SK-N-SH treated with all-trans-retinoic acid at 6 μM for 48 hours (cell line): ENCODE measurements at regions not wholly inside any gene's neighbourhood (a gene's known extent, or its start where the extent isn't known, plus 50 kb on each side); places are given as distances from the start of the nearest gene placed in this dataset.

Experiments used
- ATAC-seq: fragments of 200-7000 bp; cut with Tn5 transposase; 3 replicates; pipeline ENCODE4 v1.9.1; 2020; ENCODE audit warnings: mild to moderate bottlenecking, moderate library complexity
- BACH2 ChIP-seq: fragments of 250-450 bp; sonication (Bioruptor Pico); IDR thresholded peaks from 2 replicates; pipeline ENCODE4 v1.9.0; 2021; ENCODE audit warnings: mild to moderate bottlenecking, borderline replicate concordance
- CSDC2 ChIP-seq: fragments of 250-450 bp; sonication (Bioruptor Pico); IDR thresholded peaks from 2 replicates; pipeline ENCODE4 v1.5.0; 2020; ENCODE audit warnings: mild to moderate bottlenecking, moderate library complexity
- GLIS3 ChIP-seq: fragments of 250-450 bp; sonication (Bioruptor Pico); IDR thresholded peaks from 2 replicates; pipeline ENCODE4 v1.5.0; 2020; ENCODE audit warnings: mild to moderate bottlenecking, moderate library complexity
- ISL1 ChIP-seq: fragments of 250-450 bp; sonication (Bioruptor Pico); IDR thresholded peaks from 2 replicates; pipeline ENCODE4 v2.1.2; 2022; ENCODE audit warnings: mild to moderate bottlenecking, moderate library complexity
- OSR1 ChIP-seq: fragments of 250-450 bp; sonication (Bioruptor Pico); IDR thresholded peaks from 2 replicates; pipeline ENCODE4 v1.8.0; 2022; ENCODE audit warnings: moderate library complexity, mild to moderate bottlenecking, inconsistent platforms
- PPARA ChIP-seq: fragments of 250-450 bp; sonication (Bioruptor Pico); IDR thresholded peaks from 2 replicates; pipeline ENCODE4 v1.5.0; 2020; ENCODE audit warnings: mild to moderate bottlenecking, borderline replicate concordance
- RARB ChIP-seq: fragments of 250-450 bp; sonication (Bioruptor Pico); IDR thresholded peaks from 2 replicates; pipeline ENCODE4 v1.8.0; 2021; ENCODE audit warnings: mild to moderate bottlenecking, moderate library complexity
- SNAI2 ChIP-seq: fragments of 250-450 bp; sonication (Bioruptor Pico); IDR thresholded peaks from 2 replicates; pipeline ENCODE4 v1.5.0; 2020; ENCODE audit warnings: mild to moderate bottlenecking, moderate library complexity
- TCF4 ChIP-seq: fragments of 250-450 bp; sonication (Bioruptor Pico); IDR thresholded peaks from 2 replicates; pipeline ENCODE4 v1.8.0; 2021; ENCODE audit warnings: mild to moderate bottlenecking, moderate library complexity, borderline replicate concordance
- TOX ChIP-seq: fragments of 250-450 bp; sonication (Bioruptor Pico); IDR thresholded peaks from 2 replicates; pipeline ENCODE4 v1.8.0; 2021; ENCODE audit warnings: mild to moderate bottlenecking, moderate library complexity, borderline replicate concordance
- ZC3H10 ChIP-seq: fragments of 250-450 bp; sonication (Bioruptor Pico); IDR thresholded peaks from 2 replicates; pipeline ENCODE4 v1.5.1; 2021; ENCODE audit warnings: mild to moderate bottlenecking, moderate library complexity
- ZFP3 ChIP-seq: fragments of 250-450 bp; sonication (Bioruptor Pico); IDR thresholded peaks from 2 replicates; pipeline ENCODE4 v1.5.0; 2020; ENCODE audit warnings: mild to moderate bottlenecking, moderate library complexity
- ZFP30 ChIP-seq: fragments of 450-650 bp; formaldehyde crosslinking; IDR thresholded peaks from 2 replicates; pipeline ENCODE4 v1.5.0; 2022; ENCODE audit warnings: mild to moderate bottlenecking, moderate library complexity
- ZNF565 ChIP-seq: fragments of 450-650 bp; formaldehyde crosslinking; conservative IDR thresholded peaks from 2 replicates; pipeline ENCODE4 v1.5.0; 2020; ENCODE audit warnings: low read depth, mild to moderate bottlenecking, moderate library complexity
- ZNF70 ChIP-seq: fragments of 450-650 bp; formaldehyde crosslinking; IDR thresholded peaks from 2 replicates; pipeline ENCODE4 v1.5.0; 2020; ENCODE audit warnings: mild to moderate bottlenecking, moderate library complexity
- ZNF8 ChIP-seq: fragments of 450-650 bp; formaldehyde crosslinking; IDR thresholded peaks from 2 replicates; pipeline ENCODE4 v1.5.0; 2020; ENCODE audit warnings: mild to moderate bottlenecking, moderate library complexity
- TF ChIP-seq, protein P1 (sequence below): fragments of 250-450 bp; sonication (Bioruptor Pico); IDR thresholded peaks from 2 replicates; pipeline ENCODE4 v1.8.0; 2021; ENCODE audit warnings: low read depth, mild to moderate bottlenecking, moderate library complexity, borderline replicate concordance
- TF ChIP-seq, protein P2 (sequence below): fragments of 250-450 bp; sonication (Bioruptor Pico); IDR thresholded peaks from 2 replicates; pipeline ENCODE4 v1.8.0; 2020; ENCODE audit warnings: mild to moderate bottlenecking, moderate library complexity, borderline replicate concordance
- TF ChIP-seq, protein P3 (sequence below): fragments of 250-450 bp; sonication (Bioruptor Pico); IDR thresholded peaks from 2 replicates; pipeline ENCODE4 v1.5.1; 2021; ENCODE audit warnings: mild to moderate bottlenecking, moderate library complexity
- TF ChIP-seq, protein P4 (sequence below): fragments of 250-450 bp; sonication (Bioruptor Pico); IDR thresholded peaks from 2 replicates; pipeline ENCODE4 v1.5.1; 2020; ENCODE audit warnings: low read depth, mild to moderate bottlenecking, moderate library complexity

DNA sequence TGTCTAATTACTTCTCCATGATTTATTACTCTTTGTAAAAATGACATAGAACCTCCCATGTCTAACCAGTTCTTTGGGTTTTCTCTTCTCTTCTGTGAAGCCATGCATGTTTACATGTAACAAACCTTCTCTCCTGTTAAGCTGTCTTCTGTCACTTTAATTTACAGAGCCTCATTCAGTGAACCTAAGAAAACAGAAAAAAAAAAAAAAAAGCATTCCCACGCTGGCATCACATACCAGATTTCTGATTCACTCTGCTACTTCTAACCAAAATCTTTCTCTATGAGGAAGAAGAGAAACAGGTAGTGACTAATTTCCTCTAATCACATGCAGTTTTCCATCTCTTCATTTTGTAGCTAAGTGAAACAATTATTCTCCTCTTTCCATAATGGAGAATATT is 141.4 kb upstream of the CXADR start:
- peak; percentile 49; the same call in 1 of the 3 replicates for ATAC-seq
- TF ChIP-seq GLIS3 (CRISPR knock-in tag), result no peak
- TF ChIP-seq BACH2 (CRISPR knock-in tag), result no peak
- TF ChIP-seq SNAI2 (CRISPR knock-in tag), result no peak
- no peak for TF ChIP-seq TOX (CRISPR knock-in tag)

DNA sequence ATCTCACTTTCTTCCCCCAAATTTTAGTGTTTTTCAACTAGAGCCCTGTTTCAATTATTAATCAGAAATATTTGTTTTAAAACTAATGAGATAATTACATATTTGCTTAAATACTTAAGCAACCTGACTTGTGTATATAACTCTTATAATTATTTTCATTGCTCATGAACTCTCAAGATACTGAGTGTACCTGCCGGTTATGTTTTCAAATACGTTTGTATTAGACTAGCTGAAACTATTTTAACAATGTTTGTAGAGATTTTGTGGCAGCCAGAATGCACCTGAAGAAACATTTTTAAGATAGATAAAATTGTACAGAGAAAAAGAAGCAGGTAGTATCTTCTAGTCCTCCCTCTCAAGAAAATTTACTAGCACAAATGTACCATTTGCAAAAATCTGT is 140.6 kb upstream of the CXADR start:
- TF ChIP-seq GLIS3 (CRISPR knock-in tag) (no peak), ZNF8 (no peak), OSR1 (no peak), ZC3H10 (CRISPR knock-in tag) (no peak), ISL1 (no peak), ZNF70 (CRISPR knock-in tag) (no peak), ZFP3 (no peak), CSDC2 (no peak), ZNF565 (CRISPR knock-in tag) (no peak), TCF4 (CRISPR knock-in tag) (no peak), BACH2 (CRISPR knock-in tag) (no peak), RARB (CRISPR knock-in tag) (no peak), PPARA (CRISPR knock-in tag) (no peak)
- TF ChIP-seq, protein P1, sequence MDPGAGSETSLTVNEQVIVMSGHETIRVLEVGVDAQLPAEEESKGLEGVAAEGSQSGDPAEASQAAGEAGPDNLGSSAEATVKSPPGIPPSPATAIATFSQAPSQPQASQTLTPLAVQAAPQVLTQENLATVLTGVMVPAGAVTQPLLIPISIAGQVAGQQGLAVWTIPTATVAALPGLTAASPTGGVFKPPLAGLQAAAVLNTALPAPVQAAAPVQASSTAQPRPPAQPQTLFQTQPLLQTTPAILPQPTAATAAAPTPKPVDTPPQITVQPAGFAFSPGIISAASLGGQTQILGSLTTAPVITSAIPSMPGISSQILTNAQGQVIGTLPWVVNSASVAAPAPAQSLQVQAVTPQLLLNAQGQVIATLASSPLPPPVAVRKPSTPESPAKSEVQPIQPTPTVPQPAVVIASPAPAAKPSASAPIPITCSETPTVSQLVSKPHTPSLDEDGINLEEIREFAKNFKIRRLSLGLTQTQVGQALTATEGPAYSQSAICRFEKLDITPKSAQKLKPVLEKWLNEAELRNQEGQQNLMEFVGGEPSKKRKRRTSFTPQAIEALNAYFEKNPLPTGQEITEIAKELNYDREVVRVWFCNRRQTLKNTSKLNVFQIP (CRISPR knock-in tag), result no peak
- TF ChIP-seq, protein P2, sequence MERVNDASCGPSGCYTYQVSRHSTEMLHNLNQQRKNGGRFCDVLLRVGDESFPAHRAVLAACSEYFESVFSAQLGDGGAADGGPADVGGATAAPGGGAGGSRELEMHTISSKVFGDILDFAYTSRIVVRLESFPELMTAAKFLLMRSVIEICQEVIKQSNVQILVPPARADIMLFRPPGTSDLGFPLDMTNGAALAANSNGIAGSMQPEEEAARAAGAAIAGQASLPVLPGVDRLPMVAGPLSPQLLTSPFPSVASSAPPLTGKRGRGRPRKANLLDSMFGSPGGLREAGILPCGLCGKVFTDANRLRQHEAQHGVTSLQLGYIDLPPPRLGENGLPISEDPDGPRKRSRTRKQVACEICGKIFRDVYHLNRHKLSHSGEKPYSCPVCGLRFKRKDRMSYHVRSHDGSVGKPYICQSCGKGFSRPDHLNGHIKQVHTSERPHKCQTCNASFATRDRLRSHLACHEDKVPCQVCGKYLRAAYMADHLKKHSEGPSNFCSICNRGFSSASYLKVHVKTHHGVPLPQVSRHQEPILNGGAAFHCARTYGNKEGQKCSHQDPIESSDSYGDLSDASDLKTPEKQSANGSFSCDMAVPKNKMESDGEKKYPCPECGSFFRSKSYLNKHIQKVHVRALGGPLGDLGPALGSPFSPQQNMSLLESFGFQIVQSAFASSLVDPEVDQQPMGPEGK (CRISPR knock-in tag), result no peak
- TF ChIP-seq, protein P3, sequence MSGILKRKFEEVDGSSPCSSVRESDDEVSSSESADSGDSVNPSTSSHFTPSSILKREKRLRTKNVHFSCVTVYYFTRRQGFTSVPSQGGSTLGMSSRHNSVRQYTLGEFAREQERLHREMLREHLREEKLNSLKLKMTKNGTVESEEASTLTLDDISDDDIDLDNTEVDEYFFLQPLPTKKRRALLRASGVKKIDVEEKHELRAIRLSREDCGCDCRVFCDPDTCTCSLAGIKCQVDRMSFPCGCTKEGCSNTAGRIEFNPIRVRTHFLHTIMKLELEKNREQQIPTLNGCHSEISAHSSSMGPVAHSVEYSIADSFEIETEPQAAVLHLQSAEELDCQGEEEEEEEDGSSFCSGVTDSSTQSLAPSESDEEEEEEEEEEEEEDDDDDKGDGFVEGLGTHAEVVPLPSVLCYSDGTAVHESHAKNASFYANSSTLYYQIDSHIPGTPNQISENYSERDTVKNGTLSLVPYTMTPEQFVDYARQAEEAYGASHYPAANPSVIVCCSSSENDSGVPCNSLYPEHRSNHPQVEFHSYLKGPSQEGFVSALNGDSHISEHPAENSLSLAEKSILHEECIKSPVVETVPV, result no peak
- TF ChIP-seq, protein P4, sequence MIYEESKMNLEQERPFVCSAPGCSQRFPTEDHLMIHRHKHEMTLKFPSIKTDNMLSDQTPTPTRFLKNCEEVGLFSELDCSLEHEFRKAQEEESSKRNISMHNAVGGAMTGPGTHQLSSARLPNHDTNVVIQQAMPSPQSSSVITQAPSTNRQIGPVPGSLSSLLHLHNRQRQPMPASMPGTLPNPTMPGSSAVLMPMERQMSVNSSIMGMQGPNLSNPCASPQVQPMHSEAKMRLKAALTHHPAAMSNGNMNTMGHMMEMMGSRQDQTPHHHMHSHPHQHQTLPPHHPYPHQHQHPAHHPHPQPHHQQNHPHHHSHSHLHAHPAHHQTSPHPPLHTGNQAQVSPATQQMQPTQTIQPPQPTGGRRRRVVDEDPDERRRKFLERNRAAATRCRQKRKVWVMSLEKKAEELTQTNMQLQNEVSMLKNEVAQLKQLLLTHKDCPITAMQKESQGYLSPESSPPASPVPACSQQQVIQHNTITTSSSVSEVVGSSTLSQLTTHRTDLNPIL (CRISPR knock-in tag), result no peak

DNA sequence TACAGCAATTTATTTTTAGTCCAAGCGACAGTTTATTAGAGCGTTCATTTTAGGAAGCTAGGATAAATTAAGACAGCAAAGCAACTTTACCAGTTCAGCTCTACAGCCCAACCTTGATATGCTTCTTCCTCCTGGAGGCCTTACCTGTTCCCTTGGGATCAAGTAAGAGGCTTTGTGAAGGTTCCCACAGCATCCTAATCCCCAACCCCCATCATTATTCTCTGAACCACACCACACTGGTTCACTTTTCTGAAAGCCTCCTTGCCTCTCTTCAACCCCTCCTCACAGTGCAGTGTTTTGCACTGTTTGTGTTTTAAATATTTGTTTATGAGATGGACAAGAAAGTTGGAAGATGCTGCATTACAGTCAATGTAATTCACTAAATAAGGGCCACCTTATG is 126.3 kb upstream of the CXADR start:
- ATAC-seq, result no peak

More for the DNA sequence above, 140.6 kb upstream of the CXADR start:
- no peak for ATAC-seq

DNA sequence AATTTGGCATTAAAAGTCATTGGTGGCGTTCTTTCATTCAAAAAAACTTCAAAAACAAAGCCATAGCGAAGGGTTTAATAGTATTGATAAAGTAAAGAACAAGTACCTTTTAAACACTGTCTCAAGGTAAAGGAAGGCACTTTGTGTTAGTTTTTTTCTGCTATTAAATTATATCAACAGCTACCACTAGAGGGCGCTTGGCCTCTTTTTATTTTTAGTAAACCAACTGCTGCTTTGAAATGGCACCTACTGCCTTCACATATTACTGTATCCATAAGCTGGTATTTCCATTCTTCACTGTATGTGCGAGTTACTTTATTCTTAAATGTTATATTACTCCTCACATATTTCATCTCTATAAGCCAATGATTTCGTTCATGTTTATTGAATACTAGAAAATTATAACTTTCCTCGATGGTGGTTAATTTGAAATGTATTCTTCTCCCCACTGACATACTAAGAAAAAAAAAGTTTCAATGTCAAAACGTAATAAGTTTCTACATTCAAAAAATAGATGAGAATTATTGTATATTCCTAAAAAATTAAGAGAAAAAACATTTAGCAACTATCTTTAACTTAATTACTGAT is 125.7 kb upstream of the CXADR start:
- peak; percentile 81 for ATAC-seq
- TF ChIP-seq TCF4 (CRISPR knock-in tag), result no peak
- TF ChIP-seq, protein P4 (CRISPR knock-in tag), result no peak
- TF ChIP-seq, protein P2 (CRISPR knock-in tag), result no peak
- TF ChIP-seq, protein P1 (CRISPR knock-in tag), result no peak
- TF ChIP-seq ZC3H10 (CRISPR knock-in tag), result no peak
- no peak for TF ChIP-seq OSR1
- TF ChIP-seq BACH2 (CRISPR knock-in tag), result no peak
- no peak for TF ChIP-seq PPARA (CRISPR knock-in tag)
- TF ChIP-seq ZNF8, result no peak
- TF ChIP-seq ZFP30 (CRISPR knock-in tag), result no peak
- TF ChIP-seq, all 23 proteins: peak for 0

More for the DNA sequence above, 126.3 kb upstream of the CXADR start:
- TF ChIP-seq CSDC2 (no peak), OSR1 (no peak), ZNF8 (no peak), ZFP30 (CRISPR knock-in tag) (no peak)
- TF ChIP-seq, protein P3, result no peak
